GM21526 (cell line): ENCODE measurements at regions not wholly inside any gene's neighbourhood (a gene's known extent, or its start where the extent isn't known, plus 50 kb on each side); places are given as distances from the start of the nearest gene placed in this dataset.
A peak's percentile ranks its signal among the peaks of the same experiment; 100 is the strongest.

Experiments used
- ATAC-seq: cut with Tn5 transposase; IDR thresholded peaks from one replicate; pipeline ENCODE4 v1.9.1; 2021; ENCODE audit warnings: moderate library complexity; ENCODE audit not compliant: unreplicated experiment, low FRiP score

- no peak for ATAC-seq
Observed at GRCh38 chr12:98369581-98369980, 145.8 kb upstream of the TMPO start.

GRCh38 chr12:98370976-98371375 is 144.4 kb upstream of the TMPO start:
- ATAC-seq, result no peak

- ATAC-seq, result no peak
Observed at GRCh38 chr12:98371419-98371818, 144.0 kb upstream of the TMPO start.

DNA sequence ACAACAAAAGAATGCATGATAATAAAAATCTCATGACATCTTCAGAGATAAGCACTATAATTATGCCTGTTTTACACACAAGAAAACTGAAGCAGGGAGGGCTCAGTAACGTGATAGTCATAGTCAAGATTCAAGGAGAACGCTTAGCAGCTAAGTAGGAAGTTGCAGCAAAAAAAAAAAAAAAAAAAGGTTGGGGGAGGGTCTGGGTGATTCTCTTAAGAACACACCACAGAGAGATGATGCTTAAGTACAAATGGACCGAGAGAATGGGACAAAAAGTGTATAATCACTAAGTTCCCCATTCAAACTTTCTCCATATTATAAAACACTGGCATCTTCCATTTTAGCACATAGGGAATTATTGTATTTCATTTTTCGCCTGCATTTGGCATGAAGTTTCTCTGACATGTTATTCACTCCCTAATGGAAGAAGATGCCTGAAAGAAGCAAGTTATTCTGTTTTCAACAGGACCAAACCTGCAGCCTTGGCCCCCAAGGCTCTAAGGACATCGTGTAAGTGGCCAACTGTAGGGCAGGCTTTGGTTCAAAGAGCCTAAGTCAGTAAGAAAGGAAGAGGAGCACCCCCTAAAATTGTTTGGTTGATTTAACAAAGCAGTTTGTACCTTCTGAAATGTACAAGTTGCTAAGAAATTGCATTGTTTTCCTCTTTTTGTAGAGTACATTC is 142.9 kb upstream of the TMPO start:
- no peak for ATAC-seq

DNA sequence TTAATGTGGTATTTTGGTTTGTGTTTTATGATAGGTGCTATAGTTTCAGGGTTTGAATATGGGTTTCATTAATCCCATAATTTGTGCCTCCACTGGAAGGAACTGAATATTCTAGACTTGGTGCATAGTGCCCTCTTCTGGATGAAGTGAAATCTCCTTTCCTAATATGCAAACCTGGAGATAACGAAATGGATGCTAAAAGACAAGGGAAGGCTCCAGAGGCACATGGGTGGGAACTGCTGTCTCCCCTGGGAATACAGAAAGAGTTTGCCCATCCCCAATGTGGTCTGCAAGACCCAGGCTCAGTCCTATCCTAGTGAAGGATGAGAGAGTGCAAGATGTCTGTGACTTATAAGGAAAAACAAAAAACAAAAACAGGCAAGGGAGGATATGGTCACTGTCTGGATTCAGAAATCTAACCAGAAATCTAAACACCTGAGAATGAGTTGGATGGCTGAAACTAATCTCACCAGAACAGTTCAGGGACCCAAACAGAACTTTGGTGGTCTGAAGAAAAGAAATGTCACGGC is 142.3 kb upstream of the TMPO start:
- no peak for ATAC-seq

DNA sequence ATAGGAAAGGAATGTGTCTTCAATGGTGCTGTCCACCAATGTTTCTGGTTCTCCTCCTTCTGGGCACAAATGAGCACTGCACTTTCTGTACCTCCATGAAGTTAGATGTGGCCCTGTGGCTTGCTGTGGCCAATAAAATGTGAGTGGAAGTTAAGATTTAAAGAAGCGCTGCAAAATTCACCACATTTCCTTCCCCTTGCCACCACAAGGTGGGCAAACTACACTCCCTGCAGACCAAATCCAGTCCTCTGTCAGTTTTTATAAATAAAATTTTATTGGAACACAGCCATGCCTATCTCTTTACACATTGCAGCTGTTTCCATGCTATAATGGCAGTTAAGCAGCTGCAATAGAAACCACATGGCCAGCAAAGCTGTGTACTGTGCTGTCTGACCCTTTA is 141.4 kb upstream of the TMPO start:
- ATAC-seq, result no peak

- ATAC-seq, result no peak
Observed at GRCh38 chr12:98379106-98379505, 136.3 kb upstream of the TMPO start.

DNA sequence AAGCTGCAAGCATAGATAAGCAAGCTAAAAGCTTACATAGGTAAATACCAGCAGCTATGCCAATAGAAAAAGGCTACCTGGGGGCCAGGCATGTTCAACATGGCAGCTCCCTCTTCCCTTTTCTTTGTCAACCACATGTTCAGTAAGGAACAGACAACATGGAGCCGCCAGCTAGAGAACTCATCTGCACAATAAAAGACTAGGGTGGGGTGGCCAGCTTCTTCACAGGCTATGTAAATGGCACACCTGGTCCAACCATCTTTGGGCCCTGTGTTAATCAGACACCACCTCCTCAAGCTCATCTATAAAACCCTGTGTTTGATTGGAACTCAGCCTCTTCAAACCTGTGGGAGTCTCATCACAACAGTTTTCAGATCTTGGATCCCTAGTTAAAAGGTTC is 129.7 kb upstream of the TMPO start:
- no peak for ATAC-seq

DNA sequence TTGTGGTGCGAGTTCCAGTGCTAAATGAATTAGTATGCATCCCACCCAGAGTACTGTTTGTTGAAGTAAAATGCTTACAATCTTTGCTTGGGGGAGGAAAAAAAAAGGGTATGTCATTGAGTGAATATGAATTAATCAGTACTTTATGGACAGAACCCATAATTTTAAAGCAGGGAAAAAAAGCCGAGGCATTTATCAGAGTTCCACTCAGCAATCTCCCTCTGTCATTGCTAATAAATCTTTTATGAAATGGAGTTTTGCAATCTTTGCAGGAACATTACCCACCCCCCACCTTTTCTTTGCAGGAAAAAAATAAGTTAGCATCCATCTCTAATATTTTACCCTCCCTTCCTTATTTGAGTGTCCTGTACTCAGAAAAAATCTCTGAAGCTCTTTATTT is 127.9 kb upstream of the TMPO start:
- ATAC-seq, result no peak

- no peak for ATAC-seq
Observed at GRCh38 chr12:98388126-98388525, 127.3 kb upstream of the TMPO start.

DNA sequence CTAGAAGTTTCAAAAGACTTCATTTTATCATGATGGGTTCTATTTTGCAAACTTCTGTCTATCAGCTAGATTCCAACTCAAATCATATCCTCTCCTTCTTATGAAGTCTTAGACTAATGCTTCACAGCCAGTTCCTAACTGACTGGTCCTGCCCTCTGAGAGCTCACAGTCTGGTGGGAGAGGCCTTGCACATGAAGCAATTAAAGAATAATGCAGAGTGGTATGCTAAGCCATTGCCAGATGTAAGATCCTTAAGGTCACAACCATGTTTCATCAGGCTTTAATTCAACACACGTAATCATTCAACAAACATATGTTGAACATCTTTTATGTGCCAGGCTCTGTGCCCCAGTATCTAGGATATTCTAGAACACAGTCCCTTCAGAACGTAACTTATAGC is 125.8 kb upstream of the TMPO start:
- ATAC-seq, result no peak

DNA sequence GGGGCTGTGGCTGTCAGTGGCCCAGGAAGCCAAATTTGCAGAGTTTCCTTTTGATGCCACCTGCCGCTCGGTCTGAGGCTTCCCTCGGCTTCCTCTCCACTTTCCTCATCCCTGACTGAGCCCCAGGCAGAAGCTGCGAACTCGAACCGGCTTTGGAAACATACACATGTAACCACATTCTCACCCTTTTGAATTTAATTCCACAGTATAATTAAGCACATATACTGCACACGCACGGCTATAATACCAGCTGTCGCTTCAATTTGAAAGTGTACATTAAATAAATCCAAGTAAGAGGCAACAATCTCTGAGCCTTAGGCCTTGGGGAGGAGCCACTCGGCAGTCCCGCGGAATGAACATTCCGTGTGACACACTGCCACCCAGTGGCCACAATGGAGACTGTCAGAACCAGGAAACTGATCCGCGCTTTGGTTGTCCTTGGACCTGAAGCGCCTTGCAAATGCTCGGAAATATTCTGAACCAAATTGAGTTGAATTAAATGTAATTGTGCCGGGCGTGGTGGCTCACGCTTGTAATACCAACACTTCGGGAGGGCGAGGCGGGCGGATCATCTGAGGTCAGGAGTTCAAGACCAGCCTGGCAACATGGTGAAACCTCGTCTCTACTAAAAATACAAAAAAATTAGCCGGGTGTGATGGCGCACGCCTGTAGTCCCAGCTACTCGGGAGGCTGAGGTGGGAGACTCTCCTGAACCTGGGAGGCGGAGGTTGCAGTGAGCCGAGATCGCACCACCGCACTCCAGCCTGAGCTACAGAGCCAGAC is 117.9 kb upstream of the TMPO start:
- ATAC-seq, result peak; percentile 95

DNA sequence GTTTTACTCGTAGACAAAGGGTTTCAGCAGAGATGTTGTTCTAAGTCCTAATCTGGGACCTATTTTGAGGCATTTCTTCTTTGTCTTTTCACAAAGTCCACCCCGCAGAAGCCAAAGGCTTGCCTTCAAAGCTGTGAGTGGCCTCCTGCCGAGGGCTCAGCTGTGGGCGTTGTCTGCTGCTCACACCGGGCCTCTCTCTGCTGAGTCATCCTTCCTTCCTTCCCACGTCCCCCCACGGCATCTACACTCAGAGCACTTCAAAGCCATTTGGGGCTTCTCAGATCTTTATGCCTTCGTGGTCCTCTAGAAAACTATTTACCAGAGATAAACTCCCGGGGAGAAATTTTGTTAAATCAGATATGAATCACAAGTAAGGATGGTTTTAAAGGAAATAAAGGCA is 115.9 kb upstream of the TMPO start:
- ATAC-seq, result no peak

DNA sequence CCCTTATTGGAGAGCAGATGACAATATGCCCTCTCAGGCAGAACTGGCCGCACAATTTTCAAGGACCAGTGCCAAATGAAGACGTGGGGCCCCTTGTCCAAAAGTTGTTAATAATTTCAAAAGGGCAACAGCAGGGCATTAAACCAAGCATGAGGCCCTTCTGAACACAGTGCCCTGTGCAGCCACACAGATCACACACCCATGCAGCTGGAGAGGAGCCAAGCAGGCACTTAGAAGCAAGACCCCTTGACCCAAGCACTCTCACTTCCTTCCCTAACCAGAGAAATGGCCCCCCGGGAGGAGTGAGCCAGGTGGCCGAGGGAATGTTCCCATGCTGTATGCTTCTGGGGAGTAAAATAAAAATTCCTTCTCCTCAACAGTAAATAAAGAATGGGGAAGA is 114.0 kb upstream of the TMPO start:
- ATAC-seq, result no peak

DNA sequence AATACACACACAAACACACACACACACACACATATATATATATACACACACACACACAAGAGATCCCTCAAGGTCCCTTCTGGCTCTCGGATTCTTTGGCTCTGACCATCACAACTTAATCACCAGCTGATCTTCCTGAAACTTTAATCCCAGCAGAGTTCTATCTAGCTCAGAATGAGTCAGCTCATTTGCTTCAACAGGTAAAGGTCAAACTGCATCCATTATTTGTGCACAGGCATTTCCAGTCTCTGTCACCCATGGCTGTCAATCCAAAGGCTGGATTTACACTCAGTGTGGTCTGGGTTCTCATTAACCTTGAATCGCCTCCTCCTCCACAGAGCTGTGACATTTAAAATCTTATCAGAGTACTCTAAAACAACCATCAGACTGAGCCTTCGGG is 113.3 kb upstream of the TMPO start:
- no peak for ATAC-seq

DNA sequence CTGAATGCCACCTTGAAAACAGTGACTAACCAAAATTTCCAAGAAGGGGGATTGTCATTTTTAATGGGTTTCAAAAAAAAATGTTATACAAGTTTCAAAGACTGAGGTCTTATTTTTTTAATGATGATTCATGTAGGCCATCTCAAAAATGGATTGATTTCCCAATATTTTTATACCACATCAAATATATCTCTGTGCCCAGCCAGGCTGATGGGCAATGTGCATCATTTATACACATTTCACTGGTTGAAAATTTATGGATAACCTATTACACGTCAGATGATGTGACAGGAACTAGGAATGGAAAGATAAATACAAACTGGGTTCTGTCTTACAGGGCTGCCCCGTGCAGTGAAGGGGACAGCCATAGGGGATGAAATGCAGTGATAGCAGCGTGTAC is 112.7 kb upstream of the TMPO start:
- no peak for ATAC-seq

GRCh38 chr12:98403385-98403784 is 112.0 kb upstream of the TMPO start:
- ATAC-seq, result no peak

DNA sequence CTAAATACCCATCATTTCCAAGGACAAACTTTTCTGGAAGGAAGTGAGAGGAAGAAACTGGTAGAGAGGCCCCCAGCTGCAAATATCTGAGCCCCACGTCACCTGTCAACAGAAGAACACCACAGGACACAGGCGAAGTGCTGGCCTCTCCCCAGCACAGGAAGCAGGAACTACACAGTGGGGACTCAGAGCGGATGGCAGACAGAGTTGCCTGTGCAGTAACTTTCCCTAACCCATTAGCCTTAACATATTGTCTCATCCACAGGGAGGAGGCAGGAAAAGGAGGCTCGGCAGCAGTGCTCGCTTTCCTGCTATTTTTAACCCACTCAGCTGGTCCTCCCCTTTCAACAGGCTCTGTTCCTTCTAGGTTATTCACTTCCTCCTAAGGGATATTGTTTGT is 111.5 kb upstream of the TMPO start:
- ATAC-seq, result no peak

DNA sequence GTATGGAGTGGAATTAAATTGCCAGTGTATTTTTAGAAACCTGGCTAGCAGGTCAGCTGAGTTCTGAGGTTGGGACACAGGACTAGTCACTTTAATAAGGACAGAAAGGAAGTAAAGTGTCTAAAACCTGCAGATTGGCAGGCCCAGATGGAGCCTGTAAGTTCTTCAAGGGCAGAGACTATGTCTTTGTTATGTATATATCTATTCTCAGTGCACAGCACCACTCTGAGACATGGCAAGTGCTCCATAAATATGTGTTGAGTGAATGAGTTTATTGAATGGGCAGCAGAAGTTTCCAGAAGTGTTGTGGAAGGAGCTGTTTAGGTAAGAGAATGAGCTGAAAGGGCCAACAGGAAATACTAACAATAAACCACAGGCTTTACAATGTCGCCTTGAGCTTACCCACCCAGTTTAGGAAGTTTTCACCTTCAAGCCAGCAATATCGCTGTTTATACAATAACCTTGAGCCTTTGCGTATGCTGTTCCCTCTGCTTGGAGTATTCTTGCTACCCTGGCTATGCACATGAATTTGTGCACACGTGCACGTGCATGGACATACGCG is 109.5 kb upstream of the TMPO start:
- ATAC-seq, result no peak

DNA sequence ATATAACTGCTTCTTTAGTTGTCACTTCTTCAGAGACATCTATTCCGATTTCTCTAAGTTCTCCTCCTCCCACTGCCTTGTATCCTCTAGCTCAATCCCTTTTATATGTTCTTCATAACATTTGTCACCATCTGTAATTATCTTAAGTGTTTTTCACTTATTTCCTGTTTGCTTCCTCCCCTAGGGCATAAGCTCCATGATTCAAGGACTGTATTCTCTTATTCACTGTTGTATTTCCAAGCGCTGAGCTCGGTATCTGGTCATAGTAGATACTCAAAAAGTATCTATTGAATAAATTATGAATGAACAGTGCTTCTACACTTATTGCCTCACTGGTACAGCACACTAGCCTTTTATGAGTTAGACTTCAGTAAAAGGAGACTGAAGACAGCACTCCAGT is 109.0 kb upstream of the TMPO start:
- ATAC-seq, result no peak

- no peak for ATAC-seq
Observed at GRCh38 chr12:98408681-98409080, 106.7 kb upstream of the TMPO start.

- ATAC-seq, result no peak
Observed at GRCh38 chr12:98409548-98409947, 105.8 kb upstream of the TMPO start.
